ENCODE measurements at regions not wholly inside any gene's neighbourhood (a gene's known extent, or its start where the extent isn't known, plus 50 kb on each side); places are given as distances from the start of the nearest gene placed in this dataset.

DNA sequence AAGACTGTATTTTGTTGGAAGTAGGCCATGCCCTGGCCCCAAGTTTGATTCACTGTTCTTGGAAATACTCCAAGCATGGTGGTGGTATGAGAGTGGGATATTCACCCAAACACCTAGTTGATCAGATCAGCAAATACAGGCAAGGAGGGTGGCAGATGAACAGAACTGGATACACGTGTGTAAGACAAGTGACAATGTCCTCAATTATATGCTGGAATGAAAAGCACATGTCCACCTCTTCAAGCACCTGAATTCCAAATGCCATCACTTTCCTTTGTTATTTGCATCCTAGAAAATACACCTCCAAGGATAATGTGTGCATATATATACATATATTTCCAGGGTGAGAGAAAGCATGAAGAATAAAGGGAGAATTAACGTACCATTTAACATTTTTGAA, 131.8 kb upstream of the ZEB1 start:
- Histone ChIP-seq H3K36me3 (ENCODE audit: control insufficient read depth, insufficient read depth, low read length) (no peaks in the 10 kb centered on the region), H3K27me3 (ENCODE audit: control insufficient read depth, insufficient read depth, low read length) (no peaks in the 10 kb centered on the region), H3K4me1 (ENCODE audit: control insufficient read depth, insufficient read depth, low read length) (peaks cover 6% of the 10 kb centered on the region), H3K4me3 (ENCODE audit: low read length) (no peak overlapping the region), H3K27ac (ENCODE audit: low read depth, low read length) (no peak overlapping the region), H3K9ac (ENCODE audit: low read length) (no peak overlapping the region)

DNA sequence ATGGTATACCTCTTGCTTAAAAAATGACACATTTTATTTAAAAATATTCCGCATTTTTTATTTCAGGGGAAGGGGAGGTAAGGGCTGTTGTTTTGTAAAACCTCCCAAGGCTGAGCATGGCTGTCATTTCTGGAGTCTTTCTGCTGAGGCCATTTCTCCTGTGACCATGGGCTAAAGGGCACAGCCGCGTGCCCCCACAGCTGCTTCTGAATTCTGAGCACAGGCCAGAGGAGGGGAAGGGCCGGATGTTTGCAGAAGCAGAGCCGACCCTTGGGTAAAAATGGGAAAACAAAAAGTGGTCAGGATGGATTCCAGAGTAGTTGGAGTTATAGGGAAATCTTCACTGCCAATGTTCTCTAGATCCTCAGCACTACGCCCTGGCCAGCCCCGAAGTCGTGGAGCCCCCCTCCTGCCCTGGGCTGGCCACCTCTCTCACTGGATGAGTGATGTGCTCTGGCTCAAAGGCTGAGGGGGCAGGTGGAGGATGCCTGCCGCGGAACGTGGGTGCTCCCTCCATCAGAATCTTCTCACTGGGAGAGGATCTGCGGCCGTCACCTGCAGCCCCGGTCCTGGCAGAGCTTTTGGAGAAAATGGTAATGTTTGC, 131.3 kb upstream of the ZEB1 start:
- Histone ChIP-seq H3K4me1 (ENCODE audit: control insufficient read depth, insufficient read depth, low read length) (peaks cover 6% of the 10 kb centered on the region), H3K36me3 (ENCODE audit: control insufficient read depth, insufficient read depth, low read length) (no peaks in the 10 kb centered on the region), H3K4me3 (ENCODE audit: low read length) (no peak overlapping the region), H3K27me3 (ENCODE audit: control insufficient read depth, insufficient read depth, low read length) (no peaks in the 10 kb centered on the region), H3K27ac (ENCODE audit: low read depth, low read length) (no peak overlapping the region), H3K9ac (ENCODE audit: low read length) (no peak overlapping the region)

DNA sequence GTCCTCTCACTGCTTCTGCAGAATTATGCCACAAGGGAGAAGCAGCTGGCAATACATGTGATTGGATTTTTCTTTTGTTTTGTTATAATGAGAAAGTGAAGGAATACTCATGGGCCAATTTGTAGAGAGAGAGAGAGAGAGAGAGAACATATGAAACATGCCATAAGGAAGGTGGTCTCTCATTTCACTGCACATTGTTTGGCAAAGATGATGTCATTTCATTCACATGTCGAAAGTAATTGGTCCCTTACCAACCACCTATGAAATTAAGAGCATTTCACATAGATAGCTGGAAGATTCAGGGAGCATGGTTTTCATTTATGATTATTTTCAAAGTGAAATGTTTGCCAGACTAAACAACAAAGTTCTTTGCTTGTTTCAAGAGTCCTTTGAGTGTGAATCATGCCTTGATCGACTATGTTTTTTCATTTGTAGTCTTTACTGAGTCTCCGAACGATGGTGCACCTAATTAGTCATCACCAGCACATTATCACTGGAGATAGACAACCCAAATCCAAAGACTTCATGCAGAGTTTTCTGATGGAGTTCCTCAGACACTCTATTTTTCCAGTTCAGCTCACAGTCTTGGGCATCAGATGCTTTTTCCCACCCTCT, 130.1 kb upstream of the ZEB1 start:
- Histone ChIP-seq H3K36me3 (ENCODE audit: control insufficient read depth, insufficient read depth, low read length) (no peaks in the 10 kb centered on the region), H3K4me3 (ENCODE audit: low read length) (no peak overlapping the region), H3K4me1 (ENCODE audit: control insufficient read depth, insufficient read depth, low read length) (peaks cover 6% of the 10 kb centered on the region), H3K9ac (ENCODE audit: low read length) (no peak overlapping the region), H3K27me3 (ENCODE audit: control insufficient read depth, insufficient read depth, low read length) (no peaks in the 10 kb centered on the region), H3K27ac (ENCODE audit: low read depth, low read length) (no peak overlapping the region)

DNA sequence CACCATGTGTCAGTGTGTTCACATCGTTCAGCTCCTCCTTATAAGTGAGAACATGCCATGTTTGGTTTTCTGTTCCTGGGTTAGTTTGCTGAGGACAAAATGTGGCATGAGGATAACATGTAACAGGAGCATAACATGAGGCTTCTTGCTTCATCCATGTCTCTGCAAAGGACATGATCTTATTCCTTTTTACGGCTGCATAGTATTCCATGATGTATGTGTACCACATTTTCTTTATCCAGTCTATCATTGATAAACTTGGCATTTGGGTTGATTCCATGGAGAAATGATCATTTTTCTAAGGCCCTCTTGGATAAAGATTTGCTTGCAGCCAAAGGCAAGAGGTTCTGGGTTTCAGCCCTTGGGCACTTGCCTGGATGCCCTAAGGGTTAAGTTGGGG, 128.5 kb upstream of the ZEB1 start:
- Histone ChIP-seq H3K27ac (ENCODE audit: low read depth, low read length) (no peak overlapping the region), H3K4me1 (ENCODE audit: control insufficient read depth, insufficient read depth, low read length) (peaks cover 6% of the 10 kb centered on the region), H3K9ac (ENCODE audit: low read length) (no peak overlapping the region), H3K4me3 (ENCODE audit: low read length) (no peak overlapping the region), H3K36me3 (ENCODE audit: control insufficient read depth, insufficient read depth, low read length) (no peaks in the 10 kb centered on the region), H3K27me3 (ENCODE audit: control insufficient read depth, insufficient read depth, low read length) (no peaks in the 10 kb centered on the region)

DNA sequence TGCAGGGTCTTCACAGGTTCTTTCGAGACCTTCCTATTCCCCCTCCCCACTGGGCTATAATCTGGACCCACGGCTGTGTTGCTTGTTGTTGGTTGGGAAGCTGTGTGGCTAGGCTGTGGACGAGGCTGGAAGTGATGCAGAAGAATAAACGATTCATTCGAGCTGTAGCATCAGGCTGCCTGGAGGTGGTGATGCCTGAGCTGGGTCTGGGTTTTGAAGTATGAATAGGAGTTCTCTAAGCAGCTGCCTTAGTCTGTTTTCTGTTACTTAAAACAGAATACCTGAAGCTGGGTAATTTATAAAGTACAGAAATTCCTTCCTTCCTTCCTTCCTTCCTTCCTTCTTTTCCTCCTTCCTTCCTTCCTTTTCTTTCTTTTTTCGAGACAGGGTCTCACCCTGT, 126.5 kb upstream of the ZEB1 start:
- no peaks in the 10 kb centered on the region for H3K27me3 ChIP-seq (ENCODE audit: control insufficient read depth, insufficient read depth, low read length)
- H3K36me3 ChIP-seq (ENCODE audit: control insufficient read depth, insufficient read depth, low read length), result no peaks in the 10 kb centered on the region
- no peak overlapping the region for H3K4me3 ChIP-seq (ENCODE audit: low read length)
- no peak overlapping the region for H3K27ac ChIP-seq (ENCODE audit: low read depth, low read length)
- no peaks in the 10 kb centered on the region for H3K4me1 ChIP-seq (ENCODE audit: control insufficient read depth, insufficient read depth, low read length)
- no peak overlapping the region for H3K9ac ChIP-seq (ENCODE audit: low read length)

DNA sequence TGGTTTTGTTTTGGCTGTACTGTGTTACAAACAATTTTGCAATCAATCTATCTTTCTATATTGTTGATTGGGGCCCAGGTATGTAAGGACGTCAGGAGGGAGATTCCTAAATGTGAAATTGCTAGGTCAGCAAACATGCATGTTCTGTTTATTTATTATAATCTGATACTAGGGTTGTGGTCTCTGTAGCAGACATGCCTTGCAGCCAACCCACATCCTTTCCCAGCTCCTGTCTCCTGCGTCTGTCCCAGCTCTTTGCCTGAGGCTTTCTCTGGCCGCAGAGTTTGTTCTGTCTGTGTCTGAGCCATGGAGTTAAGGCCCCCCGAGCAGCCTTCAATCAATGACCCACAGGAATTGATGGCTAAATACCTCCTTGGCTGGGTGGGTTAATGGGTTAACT, 124.0 kb upstream of the ZEB1 start:
- Histone ChIP-seq H3K27ac (ENCODE audit: low read depth, low read length) (no peak overlapping the region), H3K4me1 (ENCODE audit: control insufficient read depth, insufficient read depth, low read length) (no peaks in the 10 kb centered on the region), H3K4me3 (ENCODE audit: low read length) (no peak overlapping the region), H3K9ac (ENCODE audit: low read length) (no peak overlapping the region), H3K27me3 (ENCODE audit: control insufficient read depth, insufficient read depth, low read length) (no peaks in the 10 kb centered on the region), H3K36me3 (ENCODE audit: control insufficient read depth, insufficient read depth, low read length) (no peaks in the 10 kb centered on the region)

DNA sequence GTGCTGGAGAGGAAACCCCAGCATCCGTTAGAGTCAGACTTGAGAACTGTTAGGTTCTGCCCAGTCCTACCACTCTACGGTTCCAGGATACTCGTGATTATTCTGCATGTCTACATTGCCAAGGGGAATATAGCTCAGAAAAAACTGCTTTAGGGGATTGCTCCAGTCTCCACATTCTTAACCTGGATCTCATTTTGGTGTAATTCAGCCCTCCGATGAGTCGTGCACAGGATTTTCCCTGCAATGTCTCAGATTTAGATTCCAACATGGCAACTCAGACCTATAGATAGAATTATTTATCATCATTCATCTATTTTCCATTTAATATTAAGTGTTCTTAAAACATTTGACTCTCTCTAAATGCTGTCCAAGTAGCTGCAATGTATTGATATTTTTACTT, 121.1 kb upstream of the ZEB1 start:
- Histone ChIP-seq H3K9ac (ENCODE audit: low read length) (no peak overlapping the region), H3K27ac (ENCODE audit: low read depth, low read length) (no peak overlapping the region), H3K4me3 (ENCODE audit: low read length) (no peak overlapping the region), H3K27me3 (ENCODE audit: control insufficient read depth, insufficient read depth, low read length) (no peaks in the 10 kb centered on the region), H3K4me1 (ENCODE audit: control insufficient read depth, insufficient read depth, low read length) (no peaks in the 10 kb centered on the region), H3K36me3 (ENCODE audit: control insufficient read depth, insufficient read depth, low read length) (no peaks in the 10 kb centered on the region)

DNA sequence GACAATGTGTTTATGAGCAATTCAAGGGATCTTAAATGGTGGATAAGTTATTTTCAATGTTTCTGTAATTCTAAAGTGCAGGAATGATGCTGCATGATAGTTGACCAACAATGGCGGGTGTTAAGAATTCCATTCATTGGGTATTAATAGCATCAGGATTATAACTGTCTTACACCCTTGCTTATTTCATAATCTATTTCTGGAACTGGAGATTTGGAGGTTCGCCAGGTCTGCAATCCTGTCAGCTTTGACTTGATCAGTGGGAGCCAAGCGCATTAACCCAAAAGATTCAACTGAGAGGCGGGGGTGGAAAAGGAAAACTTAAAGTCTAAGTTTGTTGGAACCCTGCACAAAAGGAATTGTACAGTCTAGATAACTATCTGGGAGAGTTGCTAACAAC, 114.9 kb upstream of the ZEB1 start:
- peaks cover 4% of the 10 kb centered on the region for H3K4me1 ChIP-seq (ENCODE audit: control insufficient read depth, insufficient read depth, low read length)
- no peak overlapping the region for H3K4me3 ChIP-seq (ENCODE audit: low read length)
- H3K36me3 ChIP-seq (ENCODE audit: control insufficient read depth, insufficient read depth, low read length), result no peaks in the 10 kb centered on the region
- H3K27me3 ChIP-seq (ENCODE audit: control insufficient read depth, insufficient read depth, low read length), result no peaks in the 10 kb centered on the region
- no peak overlapping the region for H3K9ac ChIP-seq (ENCODE audit: low read length)
- H3K27ac ChIP-seq (ENCODE audit: low read depth, low read length), result no peak overlapping the region

DNA sequence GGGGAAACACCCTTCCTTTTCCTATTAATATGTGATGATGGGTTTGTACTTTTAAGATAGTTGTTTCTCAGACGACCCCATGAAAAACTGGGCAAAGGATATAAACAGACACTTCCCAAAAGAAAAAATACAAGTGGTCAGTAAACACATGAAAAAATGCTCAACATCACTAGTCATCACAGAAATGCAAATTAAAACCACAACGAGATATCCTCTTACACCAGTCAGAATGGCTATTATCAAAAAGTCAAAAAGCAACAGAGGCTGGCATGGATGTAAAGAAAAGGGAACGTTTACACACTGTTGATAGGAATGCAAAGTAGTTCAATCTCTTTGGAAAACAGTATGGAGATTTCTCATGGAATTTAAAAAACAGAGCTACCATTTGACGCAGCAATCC, 111.4 kb upstream of the ZEB1 start:
- Histone ChIP-seq H3K27ac (ENCODE audit: low read depth, low read length) (no peak overlapping the region), H3K36me3 (ENCODE audit: control insufficient read depth, insufficient read depth, low read length) (no peaks in the 10 kb centered on the region), H3K27me3 (ENCODE audit: control insufficient read depth, insufficient read depth, low read length) (no peaks in the 10 kb centered on the region), H3K9ac (ENCODE audit: low read length) (no peak overlapping the region), H3K4me1 (ENCODE audit: control insufficient read depth, insufficient read depth, low read length) (peaks cover 4% of the 10 kb centered on the region), H3K4me3 (ENCODE audit: low read length) (no peak overlapping the region)

DNA sequence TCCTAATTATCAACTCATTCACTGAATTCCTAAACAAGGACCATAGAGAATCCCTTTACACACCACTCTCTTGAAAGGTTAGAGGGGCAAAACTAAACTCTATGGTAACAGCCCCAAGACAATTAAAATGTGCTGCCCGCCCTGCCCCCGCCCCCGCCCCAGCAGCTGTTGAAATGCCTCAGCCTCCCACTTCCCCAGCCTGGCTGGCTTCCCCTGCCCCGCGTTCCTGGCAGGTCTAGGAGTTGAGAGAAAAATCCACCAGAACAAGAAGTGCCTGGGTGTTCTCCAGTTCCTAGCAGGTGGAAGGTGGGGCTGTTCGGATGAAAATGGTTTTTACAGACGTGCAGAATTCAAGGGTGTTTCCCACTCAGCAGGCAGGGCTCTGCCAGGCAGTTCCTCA, 109.5 kb upstream of the ZEB1 start:
- H3K27ac ChIP-seq (ENCODE audit: low read depth, low read length), result no peak overlapping the region
- H3K9ac ChIP-seq (ENCODE audit: low read length), result no peak overlapping the region
- H3K27me3 ChIP-seq (ENCODE audit: control insufficient read depth, insufficient read depth, low read length), result no peaks in the 10 kb centered on the region
- H3K4me1 ChIP-seq (ENCODE audit: control insufficient read depth, insufficient read depth, low read length), result no peaks in the 10 kb centered on the region
- H3K4me3 ChIP-seq (ENCODE audit: low read length), result no peak overlapping the region
- no peaks in the 10 kb centered on the region for H3K36me3 ChIP-seq (ENCODE audit: control insufficient read depth, insufficient read depth, low read length)

DNA sequence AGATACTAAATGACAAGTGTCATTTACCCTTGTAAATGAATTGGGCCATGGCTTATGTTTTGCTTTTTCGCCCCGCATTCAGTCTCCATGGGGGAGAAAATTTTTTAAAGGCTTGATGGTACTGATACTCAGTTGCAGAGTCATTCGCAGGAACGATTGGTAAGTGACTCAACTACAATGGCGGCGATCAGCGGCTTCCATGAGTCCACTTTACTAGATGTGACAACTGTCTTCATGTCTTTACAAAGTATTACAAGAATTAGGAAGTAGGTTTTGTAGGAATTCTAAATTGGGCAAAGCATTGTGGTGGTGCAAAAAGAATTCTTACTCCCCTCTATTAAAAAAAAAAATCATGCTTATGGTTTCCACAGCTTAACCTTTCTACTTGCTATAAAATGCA, 108.8 kb upstream of the ZEB1 start:
- no peak overlapping the region for H3K27ac ChIP-seq (ENCODE audit: low read depth, low read length)
- no peaks in the 10 kb centered on the region for H3K27me3 ChIP-seq (ENCODE audit: control insufficient read depth, insufficient read depth, low read length)
- no peak overlapping the region for H3K9ac ChIP-seq (ENCODE audit: low read length)
- H3K4me3 ChIP-seq (ENCODE audit: low read length), result no peak overlapping the region
- H3K36me3 ChIP-seq (ENCODE audit: control insufficient read depth, insufficient read depth, low read length), result no peaks in the 10 kb centered on the region
- H3K4me1 ChIP-seq (ENCODE audit: control insufficient read depth, insufficient read depth, low read length), result no peaks in the 10 kb centered on the region

DNA sequence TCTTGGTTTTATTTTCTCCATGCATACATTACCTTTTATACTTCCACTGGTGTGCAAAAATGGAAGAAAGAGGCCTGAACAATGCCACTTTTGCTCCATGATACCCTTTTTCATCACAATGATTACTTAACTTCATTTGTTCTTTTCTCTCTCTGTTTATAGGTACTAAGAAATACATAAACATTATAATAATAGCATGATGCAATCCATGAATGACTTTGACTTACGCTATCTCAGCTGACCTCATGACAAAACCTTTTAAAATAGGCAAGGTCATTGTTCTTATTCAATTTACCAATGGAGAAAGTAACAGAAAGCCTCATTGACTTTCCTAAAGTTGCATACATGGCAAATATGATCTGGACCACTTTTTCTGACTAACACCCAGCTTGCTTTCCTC, 105.1 kb upstream of the ZEB1 start:
- H3K4me3 ChIP-seq (ENCODE audit: low read length), result no peak overlapping the region
- H3K9ac ChIP-seq (ENCODE audit: low read length), result no peak overlapping the region
- no peaks in the 10 kb centered on the region for H3K36me3 ChIP-seq (ENCODE audit: control insufficient read depth, insufficient read depth, low read length)
- no peak overlapping the region for H3K27ac ChIP-seq (ENCODE audit: low read depth, low read length)
- no peaks in the 10 kb centered on the region for H3K27me3 ChIP-seq (ENCODE audit: control insufficient read depth, insufficient read depth, low read length)
- no peaks in the 10 kb centered on the region for H3K4me1 ChIP-seq (ENCODE audit: control insufficient read depth, insufficient read depth, low read length)

DNA sequence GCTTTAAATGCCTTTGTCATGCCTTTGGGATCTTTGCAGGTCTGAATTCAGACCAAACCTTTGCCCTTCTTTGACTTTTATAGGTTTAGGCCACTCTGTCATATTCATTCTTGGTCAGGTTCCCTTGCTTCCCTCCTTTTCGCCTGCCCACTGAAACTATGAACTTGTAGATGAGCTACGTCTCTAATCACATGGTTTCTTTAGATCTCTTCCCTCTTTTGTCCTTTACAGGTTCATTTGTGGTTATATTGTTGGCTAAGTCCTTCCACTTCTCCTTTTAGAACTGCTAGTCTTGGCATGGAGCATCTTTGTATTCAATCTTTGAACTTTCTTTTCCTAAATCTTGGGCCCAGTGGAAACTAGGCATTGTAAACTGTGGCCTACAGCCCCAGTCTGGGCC, 104.0 kb upstream of the ZEB1 start:
- Histone ChIP-seq H3K4me1 (ENCODE audit: control insufficient read depth, insufficient read depth, low read length) (no peaks in the 10 kb centered on the region), H3K9ac (ENCODE audit: low read length) (no peak overlapping the region), H3K27ac (ENCODE audit: low read depth, low read length) (no peak overlapping the region), H3K4me3 (ENCODE audit: low read length) (no peak overlapping the region), H3K27me3 (ENCODE audit: control insufficient read depth, insufficient read depth, low read length) (no peaks in the 10 kb centered on the region), H3K36me3 (ENCODE audit: control insufficient read depth, insufficient read depth, low read length) (no peaks in the 10 kb centered on the region)
